Mesenchymal stem cell (in vitro differentiated cells and primary cell): ENCODE measurements at regions not wholly inside any gene's neighbourhood (a gene's known extent, or its start where the extent isn't known, plus 50 kb on each side); places are given as distances from the start of the nearest gene placed in this dataset.

ENCODE experiments used
- DNase-seq: peaks from one replicate; pipeline ENCODE4 v3.0.0-alpha.2; 2013
- H2AFZ ChIP-seq: one replicate; pipeline ENCODE4 v1.6.1; 2013; ENCODE audit warnings: low read depth, mild to moderate bottlenecking, control low read depth, inconsistent platforms, low read length, moderate library complexity
- H2AK5ac ChIP-seq: 2 replicates; pipeline ENCODE4 v1.6.1; 2013; ENCODE audit warnings: low read length, moderate library complexity, mild to moderate bottlenecking, inconsistent platforms; ENCODE audit not compliant: severe bottlenecking
- H2BK120ac ChIP-seq: one replicate; pipeline ENCODE4 v1.6.1; 2013; ENCODE audit warnings: low read depth, mild to moderate bottlenecking, inconsistent platforms, low read length, moderate library complexity
- H2BK12ac ChIP-seq, 2 experiments: one replicate each; pipeline ENCODE4 v1.6.1; 2013; ENCODE audit warnings: inconsistent platforms in 2 of 2, low read length in 2 of 2, mild to moderate bottlenecking in 2 of 2, moderate library complexity in 2 of 2, control low read depth in 1 of 2
- H2BK15ac ChIP-seq: one replicate; pipeline ENCODE4 v1.6.1; 2013; ENCODE audit warnings: mild to moderate bottlenecking, low read depth, inconsistent platforms; ENCODE audit not compliant: poor library complexity, severe bottlenecking
- H2BK5ac ChIP-seq: 2 replicates; pipeline ENCODE4 v1.6.1; 2013; ENCODE audit warnings: low read depth, mild to moderate bottlenecking, low read length, control low read depth, inconsistent platforms; ENCODE audit not compliant: poor library complexity, severe bottlenecking
- H3K14ac ChIP-seq, 2 experiments: one replicate each; pipeline ENCODE4 v1.6.1; 2013; ENCODE audit warnings: inconsistent platforms in 2 of 2, low read length in 2 of 2, control low read depth in 1 of 2, mild to moderate bottlenecking in 1 of 2, moderate library complexity in 1 of 2
- H3K18ac ChIP-seq, 2 experiments: one replicate each; pipeline ENCODE4 v1.6.1; 2013; ENCODE audit warnings: inconsistent platforms in 2 of 2, low read length in 2 of 2, control low read depth in 1 of 2, low read depth in 1 of 2, mild to moderate bottlenecking in 1 of 2
- H3K23ac ChIP-seq, 2 experiments: one replicate each; pipeline ENCODE4 v1.6.1; 2013; ENCODE audit warnings: inconsistent platforms in 2 of 2, low read length in 2 of 2, mild to moderate bottlenecking in 2 of 2, moderate library complexity in 2 of 2, control low read depth in 1 of 2
- H3K27ac ChIP-seq: 2 replicates; pipeline ENCODE4 v1.5.1; 2013; ENCODE audit warnings: mild to moderate bottlenecking, moderate library complexity, low read length, control low read depth, inconsistent platforms; ENCODE audit not compliant: poor library complexity, severe bottlenecking
- H3K27me3 ChIP-seq, 2 experiments: 2 replicates each; pipeline versions ENCODE4 v1.6.1 to v1.7.0; 2013; ENCODE audit warnings: low read length in 2 of 2, mild to moderate bottlenecking in 2 of 2, moderate library complexity in 2 of 2, control low read depth in 1 of 2, inconsistent platforms in 1 of 2; ENCODE audit not compliant: control insufficient read depth in 1 of 2, insufficient read depth in 1 of 2
- H3K36me3 ChIP-seq, 2 experiments: 2 replicates each; pipeline versions ENCODE4 v1.6.1 to v1.7.0; 2013; ENCODE audit warnings: low read length in 2 of 2, control low read depth in 1 of 2, inconsistent platforms in 1 of 2, low read depth in 1 of 2, mild to moderate bottlenecking in 1 of 2; ENCODE audit not compliant: insufficient read depth in 2 of 2, control insufficient read depth in 1 of 2
- H3K4ac ChIP-seq, 2 experiments: one replicate each; pipeline ENCODE4 v1.6.1; 2013; ENCODE audit warnings: inconsistent platforms in 2 of 2, low read length in 2 of 2, mild to moderate bottlenecking in 2 of 2, moderate library complexity in 2 of 2, control low read depth in 1 of 2, low read depth in 1 of 2
- H3K4me1 ChIP-seq: 2 replicates; pipeline ENCODE4 v1.6.1; 2013; ENCODE audit warnings: low read depth, low read length, control low read depth; ENCODE audit not compliant: control insufficient read depth, insufficient read depth
- H3K4me2 ChIP-seq: 2 replicates; pipeline ENCODE4 v1.6.1; 2013; ENCODE audit warnings: low read length, mild to moderate bottlenecking, inconsistent platforms; ENCODE audit not compliant: poor library complexity, severe bottlenecking
- H3K4me3 ChIP-seq, 2 experiments: 2 replicates each; pipeline versions ENCODE4 v1.5.1 to v1.7.0; 2013; ENCODE audit warnings: low read length in 2 of 2, mild to moderate bottlenecking in 2 of 2, control low read depth in 1 of 2, low read depth in 1 of 2; ENCODE audit not compliant: insufficient read depth in 1 of 2
- H3K79me1 ChIP-seq: replicated peaks from 2 replicates; pipeline ENCODE4 v1.6.1; 2013; ENCODE audit warnings: mild to moderate bottlenecking, control low read depth, low read length, inconsistent platforms; ENCODE audit not compliant: poor library complexity, severe bottlenecking
- H3K9ac ChIP-seq: 2 replicates; pipeline ENCODE4 v1.7.0; 2013; ENCODE audit warnings: mild to moderate bottlenecking, low read length, moderate library complexity
- H3K9me3 ChIP-seq: 2 replicates; pipeline ENCODE4 v1.7.0; 2013; ENCODE audit warnings: mild to moderate bottlenecking, low read length; ENCODE audit not compliant: control insufficient read depth
- H4K8ac ChIP-seq: one replicate; pipeline ENCODE4 v1.6.1; 2013; ENCODE audit warnings: inconsistent platforms, mild to moderate bottlenecking, low read length, moderate library complexity
- H4K91ac ChIP-seq: one replicate; pipeline ENCODE4 v1.6.1; 2013; ENCODE audit warnings: mild to moderate bottlenecking, low read length, inconsistent platforms
- WGBS: methylation state at CpG from one replicate; pipeline ENCODE4 v1.1.7; 2013; ENCODE audit warnings: mixed read lengths; 5-methylcytosine and 5-hydroxymethylcytosine counted together

DNA sequence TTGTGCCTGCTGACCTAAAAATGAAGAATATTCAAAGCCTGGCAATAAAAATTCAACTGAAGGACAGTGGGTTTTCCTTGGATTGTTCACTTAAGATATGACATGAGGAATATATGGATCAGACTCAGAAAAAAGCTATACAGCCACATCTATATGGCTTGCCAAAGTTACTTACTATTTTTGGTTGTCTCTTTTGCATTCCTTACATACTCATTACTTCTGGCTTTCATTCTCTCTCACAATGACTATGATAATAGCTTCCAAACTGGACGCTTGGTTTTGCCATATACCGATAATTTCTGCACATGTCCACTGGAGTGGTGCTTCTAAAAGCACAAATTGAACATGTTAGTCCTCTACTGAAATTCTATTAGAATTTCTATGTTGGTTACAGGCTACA is 664.9 kb downstream of the CDH8 start:
- Histone ChIP-seq H2AK5ac (no peak overlapping the region), H3K4me3 (no peak overlapping the region), H4K8ac (no peak overlapping the region), H3K9ac (no peak overlapping the region), H3K27ac (no peak overlapping the region), H3K36me3 (no peaks in the 10 kb centered on the region), H3K4me1 (no peaks in the 10 kb centered on the region), H2AFZ (no peak overlapping the region), H3K14ac (no peak overlapping the region), H3K4ac (no peak overlapping the region), H3K27me3 (no peaks in the 10 kb centered on the region), H3K79me1 (no peaks in the 10 kb centered on the region), H2BK5ac (no peak overlapping the region), H2BK12ac (no peak overlapping the region), H3K23ac (no peak overlapping the region), H3K4me2 (no peak overlapping the region), H3K9me3 (no peaks in the 10 kb centered on the region), H2BK120ac (no peak overlapping the region), H3K18ac (no peak overlapping the region), H2BK15ac (no peak overlapping the region), H4K91ac (no peak overlapping the region)
- DNase-seq = no peak
- WGBS = 100% methylated on average over 2 of the region's 2 CpGs

- Histone ChIP-seq H3K4ac (no peak overlapping the region), H3K9ac (no peak overlapping the region), H2BK120ac (no peak overlapping the region), H4K8ac (no peak overlapping the region), H2BK15ac (no peak overlapping the region), H3K4me1 (no peaks in the 10 kb centered on the region), H3K4me3 (no peak overlapping the region), H3K27me3 (no peaks in the 10 kb centered on the region), H4K91ac (no peak overlapping the region), H2BK12ac (no peak overlapping the region), H3K23ac (no peak overlapping the region), H3K79me1 (no peaks in the 10 kb centered on the region), H3K27ac (no peak overlapping the region), H2BK5ac (no peak overlapping the region), H2AFZ (no peak overlapping the region), H3K18ac (no peak overlapping the region), H3K14ac (no peak overlapping the region), H3K9me3 (no peaks in the 10 kb centered on the region), H3K36me3 (no peaks in the 10 kb centered on the region), H3K4me2 (no peak overlapping the region), H2AK5ac (no peak overlapping the region)
- no peak for DNase-seq
- 100% methylated on average over 1 of the region's 2 CpGs for WGBS
Measured at GRCh38 chr16:61370564-61370963, 665.7 kb downstream of the CDH8 start.

DNA sequence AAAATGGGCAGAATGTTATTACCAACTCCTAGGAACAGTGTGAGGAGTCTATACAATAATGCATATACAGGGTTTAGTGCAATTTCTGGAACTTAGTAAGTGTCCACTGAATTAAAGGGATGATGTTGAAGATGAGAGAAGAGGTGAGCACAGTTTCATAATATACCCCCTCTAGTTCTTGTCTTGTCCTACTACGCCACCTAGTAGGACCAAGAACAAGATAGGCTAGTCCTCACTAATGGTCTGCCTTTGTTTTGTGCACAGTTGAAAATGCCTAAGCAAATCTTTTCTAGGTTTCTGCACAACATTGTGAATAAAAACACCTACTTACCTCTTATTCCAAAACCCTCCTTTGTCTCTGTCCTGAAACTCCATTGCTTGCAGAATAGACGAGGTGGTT is 670.2 kb downstream of the CDH8 start:
- Histone ChIP-seq H3K9me3 (no peaks in the 10 kb centered on the region), H2BK120ac (no peak overlapping the region), H4K91ac (no peak overlapping the region), H2AFZ (no peak overlapping the region), H3K23ac (no peak overlapping the region), H2BK5ac (no peak overlapping the region), H3K27ac (no peak overlapping the region), H3K27me3 (no peaks in the 10 kb centered on the region), H4K8ac (no peak overlapping the region), H2AK5ac (no peak overlapping the region), H3K9ac (no peak overlapping the region), H2BK15ac (no peak overlapping the region), H3K4me1 (no peaks in the 10 kb centered on the region), H3K79me1 (no peaks in the 10 kb centered on the region), H3K4me3 (no peak overlapping the region), H2BK12ac (no peak overlapping the region), H3K14ac (no peak overlapping the region), H3K4me2 (no peak overlapping the region), H3K18ac (no peak overlapping the region), H3K4ac (no peak overlapping the region), H3K36me3 (no peaks in the 10 kb centered on the region)
- DNase-seq = no peak
- 58% methylated on average over 2 of the region's 2 CpGs for WGBS

DNA sequence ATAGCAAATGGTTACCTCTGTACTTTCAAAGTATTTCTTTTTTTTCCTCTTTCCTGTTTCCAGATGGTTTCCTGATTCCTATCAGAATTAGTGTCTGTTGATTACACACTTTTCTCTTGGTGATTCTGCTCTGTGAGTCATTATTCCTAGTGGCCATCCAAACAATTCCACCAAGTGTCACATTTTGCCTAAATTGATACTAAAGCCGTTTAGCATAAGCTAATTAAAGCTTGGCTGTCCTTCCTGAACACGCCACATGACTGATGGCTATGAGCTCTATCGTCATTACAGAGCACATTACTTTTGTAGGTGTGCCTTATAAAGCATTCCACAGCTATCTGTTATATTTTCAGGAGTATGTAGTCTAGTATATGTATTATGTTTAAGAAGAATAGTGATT is 671.2 kb downstream of the CDH8 start:
- Histone ChIP-seq H3K9me3 (no peaks in the 10 kb centered on the region), H2AK5ac (no peak overlapping the region), H3K4ac (no peak overlapping the region), H3K27me3 (no peaks in the 10 kb centered on the region), H4K8ac (no peak overlapping the region), H3K27ac (no peak overlapping the region), H2AFZ (no peak overlapping the region), H3K36me3 (no peaks in the 10 kb centered on the region), H3K14ac (no peak overlapping the region), H4K91ac (no peak overlapping the region), H3K79me1 (no peaks in the 10 kb centered on the region), H2BK12ac (no peak overlapping the region), H3K4me1 (peaks cover 1% of the 10 kb centered on the region), H3K23ac (no peak overlapping the region), H2BK5ac (no peak overlapping the region), H3K18ac (no peak overlapping the region), H3K4me2 (no peak overlapping the region), H2BK120ac (no peak overlapping the region), H3K9ac (no peak overlapping the region), H3K4me3 (no peak overlapping the region), H2BK15ac (no peak overlapping the region)
- DNase-seq = no peak
- WGBS = 50% methylated on average over 3 of the region's 3 CpGs
